ENCODE measurements at regions not wholly inside any gene's neighbourhood (a gene's known extent, or its start where the extent isn't known, plus 50 kb on each side); places are given as distances from the start of the nearest gene placed in this dataset.

DNA sequence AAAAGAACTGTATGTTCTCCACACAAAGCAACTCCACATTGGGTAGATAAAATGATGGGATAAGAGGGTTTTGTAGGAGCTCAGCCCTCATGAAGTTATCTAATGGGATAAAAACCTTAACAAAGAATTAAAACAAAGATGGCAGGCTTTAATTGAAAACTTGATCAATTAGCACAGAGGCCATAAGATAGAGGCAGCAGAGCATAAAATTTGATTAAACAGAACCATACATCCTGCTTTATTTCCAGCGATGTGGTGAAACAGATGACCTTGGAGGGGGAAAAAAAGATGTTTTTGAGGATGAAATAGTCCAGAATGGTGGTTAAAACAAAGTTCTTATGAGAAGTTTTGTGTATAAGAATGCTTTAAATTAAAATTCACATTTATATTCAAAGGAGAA, 130.9 kb upstream of the ALCAM start:
- H3K9me3 Mint-ChIP-seq: no peaks in the 10 kb centered on the region
- no peaks in the 10 kb centered on the region for H3K36me3 ChIP-seq (ENCODE audit: control insufficient read depth, insufficient read depth, low read length)
- H3K36me3 Mint-ChIP-seq: no peaks in the 10 kb centered on the region
- TF ChIP-seq, protein P1, sequence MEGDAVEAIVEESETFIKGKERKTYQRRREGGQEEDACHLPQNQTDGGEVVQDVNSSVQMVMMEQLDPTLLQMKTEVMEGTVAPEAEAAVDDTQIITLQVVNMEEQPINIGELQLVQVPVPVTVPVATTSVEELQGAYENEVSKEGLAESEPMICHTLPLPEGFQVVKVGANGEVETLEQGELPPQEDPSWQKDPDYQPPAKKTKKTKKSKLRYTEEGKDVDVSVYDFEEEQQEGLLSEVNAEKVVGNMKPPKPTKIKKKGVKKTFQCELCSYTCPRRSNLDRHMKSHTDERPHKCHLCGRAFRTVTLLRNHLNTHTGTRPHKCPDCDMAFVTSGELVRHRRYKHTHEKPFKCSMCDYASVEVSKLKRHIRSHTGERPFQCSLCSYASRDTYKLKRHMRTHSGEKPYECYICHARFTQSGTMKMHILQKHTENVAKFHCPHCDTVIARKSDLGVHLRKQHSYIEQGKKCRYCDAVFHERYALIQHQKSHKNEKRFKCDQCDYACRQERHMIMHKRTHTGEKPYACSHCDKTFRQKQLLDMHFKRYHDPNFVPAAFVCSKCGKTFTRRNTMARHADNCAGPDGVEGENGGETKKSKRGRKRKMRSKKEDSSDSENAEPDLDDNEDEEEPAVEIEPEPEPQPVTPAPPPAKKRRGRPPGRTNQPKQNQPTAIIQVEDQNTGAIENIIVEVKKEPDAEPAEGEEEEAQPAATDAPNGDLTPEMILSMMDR (IDR thresholded peaks at IDR 0.05): no peak
- no peak overlapping the region for H3K27ac ChIP-seq (ENCODE audit: low read length)
- no peaks in the 10 kb centered on the region for H3K27me3 ChIP-seq (ENCODE audit: control insufficient read depth, insufficient read depth, low read length)
- DNase-seq (no peak), ATAC-seq (no peak)
- H3K4me1 Mint-ChIP-seq: no peaks in the 10 kb centered on the region
- no peak overlapping the region for H3K4me3 ChIP-seq (ENCODE audit: low read length)
- no peak overlapping the region for H3K4me3 Mint-ChIP-seq
- H3K4me1 ChIP-seq (ENCODE audit: control insufficient read depth, insufficient read depth, low read length): no peaks in the 10 kb centered on the region
- WGBS (ENCODE audit: insufficient coverage): no CpG with 5 or more reads among the region's 1 CpG
- intact Hi-C loops (cut with micrococcal nuclease): no loop called here
- no peaks in the 10 kb centered on the region for H3K27me3 Mint-ChIP-seq (ENCODE audit: low read depth in 2 of 2)
- no peaks in the 10 kb centered on the region for H3K9me3 ChIP-seq (ENCODE audit: control insufficient read depth, insufficient read depth, low read length)
- H3K27ac Mint-ChIP-seq: no peak overlapping the region

DNA sequence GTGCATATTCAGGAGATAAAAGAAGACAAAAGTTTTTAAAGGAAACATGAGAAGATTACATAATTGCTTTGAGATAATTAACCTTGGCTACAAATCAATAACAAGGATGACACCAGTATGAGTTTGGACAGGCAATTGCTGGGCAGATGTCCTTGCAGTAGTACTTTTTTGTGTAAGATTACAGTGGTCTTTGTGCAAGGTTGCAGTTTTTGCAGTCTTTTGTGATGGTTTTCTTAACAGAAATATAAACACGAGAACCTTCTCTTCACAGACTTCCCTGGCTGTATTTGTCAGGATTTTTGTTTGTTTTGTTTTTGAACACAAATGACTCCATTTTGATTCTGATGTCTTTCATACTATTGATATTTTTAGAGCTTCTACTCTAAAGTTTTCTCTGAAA, 128.3 kb upstream of the ALCAM start:
- Histone ChIP-seq H3K36me3 (ENCODE audit: control insufficient read depth, insufficient read depth, low read length) (no peaks in the 10 kb centered on the region), H3K9me3 (ENCODE audit: control insufficient read depth, insufficient read depth, low read length) (no peaks in the 10 kb centered on the region), H3K4me3 (ENCODE audit: low read length) (no peak overlapping the region), H3K4me1 (ENCODE audit: control insufficient read depth, insufficient read depth, low read length) (no peaks in the 10 kb centered on the region), H3K27ac (ENCODE audit: low read length) (no peak overlapping the region), H3K27me3 (ENCODE audit: control insufficient read depth, insufficient read depth, low read length) (no peaks in the 10 kb centered on the region)
- TF ChIP-seq, protein P1 (IDR thresholded peaks at IDR 0.05): no peak
- H3K27ac Mint-ChIP-seq: no peak overlapping the region
- no peaks in the 10 kb centered on the region for H3K27me3 Mint-ChIP-seq (ENCODE audit: low read depth in 2 of 2)
- no peaks in the 10 kb centered on the region for H3K9me3 Mint-ChIP-seq
- WGBS (ENCODE audit: insufficient coverage): no CpG with 5 or more reads among the region's 1 CpG
- intact Hi-C loops (cut with micrococcal nuclease): no loop called here
- ATAC-seq: no peak
- no peaks in the 10 kb centered on the region for H3K4me1 Mint-ChIP-seq
- DNase-seq: no peak
- H3K4me3 Mint-ChIP-seq: no peak overlapping the region
- H3K36me3 Mint-ChIP-seq: no peaks in the 10 kb centered on the region

DNA sequence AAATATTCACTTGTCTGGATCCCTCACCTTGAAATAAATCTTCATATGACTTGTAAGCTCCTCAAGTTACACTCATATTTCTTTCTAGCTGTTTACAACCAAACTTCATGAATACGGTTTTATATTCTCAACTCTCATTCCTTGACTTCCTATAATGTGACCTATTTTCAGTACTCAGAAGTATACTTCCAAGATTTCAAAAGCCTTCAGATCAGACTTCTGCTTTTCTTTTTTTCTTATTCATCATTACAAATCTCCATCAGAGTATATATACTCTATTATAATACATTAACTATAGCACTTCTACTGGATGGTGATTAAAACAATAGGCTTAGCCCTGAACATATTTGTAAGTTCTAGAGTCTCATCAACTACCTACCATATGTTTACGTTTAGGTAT, 123.6 kb upstream of the ALCAM start:
- no peak overlapping the region for H3K4me3 Mint-ChIP-seq
- Histone ChIP-seq H3K27ac (ENCODE audit: low read length) (no peak overlapping the region), H3K4me1 (ENCODE audit: control insufficient read depth, insufficient read depth, low read length) (no peaks in the 10 kb centered on the region), H3K4me3 (ENCODE audit: low read length) (no peak overlapping the region), H3K27me3 (ENCODE audit: control insufficient read depth, insufficient read depth, low read length) (no peaks in the 10 kb centered on the region), H3K9me3 (ENCODE audit: control insufficient read depth, insufficient read depth, low read length) (no peaks in the 10 kb centered on the region), H3K36me3 (ENCODE audit: control insufficient read depth, insufficient read depth, low read length) (no peaks in the 10 kb centered on the region)
- no peak for ATAC-seq
- TF ChIP-seq, protein P1 (IDR thresholded peaks at IDR 0.05): no peak
- H3K27ac Mint-ChIP-seq: no peak overlapping the region
- H3K27me3 Mint-ChIP-seq (ENCODE audit: low read depth in 2 of 2): no peaks in the 10 kb centered on the region
- no peaks in the 10 kb centered on the region for H3K4me1 Mint-ChIP-seq
- DNase-seq: no peak
- intact Hi-C loops (cut with micrococcal nuclease): no loop called here
- WGBS (ENCODE audit: insufficient coverage): 90% methylated on average over 2 of the region's 2 CpGs
- H3K9me3 Mint-ChIP-seq: peaks cover 0 to 3% of the 10 kb centered on the region in 2 donors
- no peaks in the 10 kb centered on the region for H3K36me3 Mint-ChIP-seq

DNA sequence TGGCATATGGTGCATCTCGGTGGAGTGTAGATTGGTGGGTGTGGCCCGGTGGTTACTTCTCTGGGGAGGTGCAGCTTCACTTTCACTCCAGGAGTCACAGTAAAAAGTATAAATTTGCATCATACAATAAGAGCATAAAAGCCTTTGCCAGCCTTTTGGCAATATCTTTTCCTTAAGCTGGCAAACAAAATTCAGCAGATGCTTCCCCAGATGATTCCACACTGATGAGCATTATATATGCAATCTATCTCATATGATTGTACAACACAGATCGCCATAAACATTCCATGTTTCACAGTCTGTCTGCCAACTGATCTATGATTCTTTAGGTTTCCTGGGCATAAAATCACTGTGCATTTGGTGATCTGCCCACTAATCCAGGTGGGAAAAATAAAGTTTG, 120.2 kb upstream of the ALCAM start:
- Mint-ChIP-seq H3K27me3 (ENCODE audit: low read depth in 2 of 2) (no peaks in the 10 kb centered on the region), H3K4me1 (no peaks in the 10 kb centered on the region), H3K36me3 (no peaks in the 10 kb centered on the region), H3K27ac (no peak overlapping the region), H3K4me3 (no peak overlapping the region), H3K9me3 (peaks cover 8 to 12% of the 10 kb centered on the region in 2 donors)
- Histone ChIP-seq H3K27ac (ENCODE audit: low read length) (no peak overlapping the region), H3K9me3 (ENCODE audit: control insufficient read depth, insufficient read depth, low read length) (no peaks in the 10 kb centered on the region), H3K36me3 (ENCODE audit: control insufficient read depth, insufficient read depth, low read length) (no peaks in the 10 kb centered on the region), H3K27me3 (ENCODE audit: control insufficient read depth, insufficient read depth, low read length) (no peaks in the 10 kb centered on the region), H3K4me1 (ENCODE audit: control insufficient read depth, insufficient read depth, low read length) (no peaks in the 10 kb centered on the region), H3K4me3 (ENCODE audit: low read length) (no peak overlapping the region)
- intact Hi-C loops (cut with micrococcal nuclease): no loop called here
- TF ChIP-seq, protein P1 (IDR thresholded peaks at IDR 0.05): no peak
- ATAC-seq (no peak), DNase-seq (no peak)
- WGBS (ENCODE audit: insufficient coverage): 100% methylated on average over 1 of the region's 3 CpGs
